ENCODE measurements at regions not wholly inside any gene's neighbourhood (a gene's known extent, or its start where the extent isn't known, plus 50 kb on each side); places are given as distances from the start of the nearest gene placed in this dataset.

DNA sequence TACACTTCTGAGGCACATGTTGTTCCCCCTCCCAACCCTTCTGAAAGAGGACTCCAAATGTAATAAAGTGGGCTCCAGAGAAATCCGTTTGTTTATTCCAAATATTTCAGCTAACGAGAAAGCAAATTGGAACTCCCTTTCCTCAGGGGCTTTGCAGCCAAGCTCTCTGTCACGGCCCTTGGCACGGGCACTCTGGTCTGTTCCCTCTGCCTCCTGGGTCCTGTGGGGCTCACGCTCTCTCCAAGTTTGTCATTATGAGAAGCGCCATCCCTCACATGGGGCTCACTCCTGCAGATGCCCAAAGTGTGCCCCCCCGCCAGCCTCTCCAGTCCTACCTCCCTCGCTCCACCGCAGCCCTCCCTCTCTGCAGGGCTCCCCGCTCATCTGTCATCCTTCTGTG lies 125.4 kb upstream of the POU2AF2 start:
- TF ChIP-seq, protein P1, sequence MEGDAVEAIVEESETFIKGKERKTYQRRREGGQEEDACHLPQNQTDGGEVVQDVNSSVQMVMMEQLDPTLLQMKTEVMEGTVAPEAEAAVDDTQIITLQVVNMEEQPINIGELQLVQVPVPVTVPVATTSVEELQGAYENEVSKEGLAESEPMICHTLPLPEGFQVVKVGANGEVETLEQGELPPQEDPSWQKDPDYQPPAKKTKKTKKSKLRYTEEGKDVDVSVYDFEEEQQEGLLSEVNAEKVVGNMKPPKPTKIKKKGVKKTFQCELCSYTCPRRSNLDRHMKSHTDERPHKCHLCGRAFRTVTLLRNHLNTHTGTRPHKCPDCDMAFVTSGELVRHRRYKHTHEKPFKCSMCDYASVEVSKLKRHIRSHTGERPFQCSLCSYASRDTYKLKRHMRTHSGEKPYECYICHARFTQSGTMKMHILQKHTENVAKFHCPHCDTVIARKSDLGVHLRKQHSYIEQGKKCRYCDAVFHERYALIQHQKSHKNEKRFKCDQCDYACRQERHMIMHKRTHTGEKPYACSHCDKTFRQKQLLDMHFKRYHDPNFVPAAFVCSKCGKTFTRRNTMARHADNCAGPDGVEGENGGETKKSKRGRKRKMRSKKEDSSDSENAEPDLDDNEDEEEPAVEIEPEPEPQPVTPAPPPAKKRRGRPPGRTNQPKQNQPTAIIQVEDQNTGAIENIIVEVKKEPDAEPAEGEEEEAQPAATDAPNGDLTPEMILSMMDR (IDR thresholded peaks at IDR 0.05) = no peak
- no peak for TF ChIP-seq POLR2A (IDR thresholded peaks at IDR 0.05)
- WGBS, 4 donors = 76 to 86% (median 83%) methylated on average over 8 to 10 of the region's 10 CpGs
- Histone ChIP-seq H3K27me3 (no peaks in the 10 kb centered on the region), H3K4me3 (no peak overlapping the region), H3K27ac (no peak overlapping the region), H3K4me1 (replicated peaks in 1 of 2) (peaks cover 0 to 6% of the 10 kb centered on the region in 2 donors), H3K36me3 (replicated peaks in 1 of 2) (no peaks in the 10 kb centered on the region), H3K9me3 (replicated peaks in 1 of 3) (no peaks in the 10 kb centered on the region)
- no peak for DNase-seq
- intact Hi-C loops (cut with DNase I) = no loop called here

DNA sequence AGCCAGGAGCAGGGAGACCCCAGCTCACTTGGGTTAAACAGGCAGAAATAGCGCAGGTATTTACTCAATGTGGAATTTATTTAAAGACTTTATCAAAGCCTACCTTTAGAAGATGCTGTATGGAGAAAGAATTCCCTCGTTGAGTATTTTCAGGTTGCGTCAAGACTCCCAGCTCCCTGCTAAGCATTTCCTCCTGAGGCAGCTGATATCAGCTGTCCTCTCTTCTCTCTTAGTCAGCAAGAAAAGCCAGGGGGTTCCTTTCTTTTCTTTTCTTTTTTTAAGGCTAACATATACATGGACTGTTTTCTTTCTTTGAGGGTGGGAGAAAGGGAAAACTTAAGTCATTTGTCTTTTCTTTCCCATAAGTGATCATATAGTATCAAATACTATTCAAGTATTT lies 125.8 kb upstream of the POU2AF2 start:
- no peaks in the 10 kb centered on the region for H3K27me3 ChIP-seq
- H3K9me3 ChIP-seq (replicated peaks in 1 of 3) = no peaks in the 10 kb centered on the region
- H3K36me3 ChIP-seq (replicated peaks in 1 of 2) = no peaks in the 10 kb centered on the region
- WGBS, 4 donors = 68 to 87% (median 79%) methylated on average over 3 of the region's 3 CpGs
- intact Hi-C loops (cut with DNase I) = no loop called here
- no peak overlapping the region for H3K4me3 ChIP-seq
- no peak for DNase-seq
- H3K4me1 ChIP-seq (replicated peaks in 1 of 2) = peaks cover 0 to 6% of the 10 kb centered on the region in 2 donors
- TF ChIP-seq POLR2A (IDR thresholded peaks at IDR 0.05) = no peak
- TF ChIP-seq, protein P1 (IDR thresholded peaks at IDR 0.05) = no peak
- H3K27ac ChIP-seq = no peak overlapping the region

DNA sequence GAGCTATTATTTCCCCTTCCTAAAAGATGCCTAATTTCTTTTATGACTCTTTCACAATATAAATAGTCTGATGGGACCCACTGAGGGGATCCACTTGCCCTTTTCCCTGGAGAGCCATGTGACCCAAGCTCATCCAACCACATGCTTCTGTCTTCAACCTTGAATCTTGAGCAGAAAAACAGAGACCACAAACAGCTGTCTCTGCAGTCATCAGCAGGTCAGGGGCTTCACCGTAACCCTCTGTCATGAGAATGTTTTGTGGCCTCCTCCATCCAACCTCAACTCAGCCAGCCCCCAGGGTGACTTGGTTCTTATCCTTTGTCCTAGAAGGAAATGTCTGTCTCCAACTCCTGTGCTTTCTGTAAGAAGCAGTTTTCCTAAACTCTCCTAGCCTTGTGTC lies 129.6 kb upstream of the POU2AF2 start:
- intact Hi-C loops (cut with DNase I) = no loop called here
- TF ChIP-seq, protein P1 (IDR thresholded peaks at IDR 0.05) = no peak
- TF ChIP-seq POLR2A (IDR thresholded peaks at IDR 0.05) = no peak
- peaks cover 0 to 6% of the 10 kb centered on the region in 2 donors for H3K4me1 ChIP-seq (replicated peaks in 1 of 2)
- DNase-seq = no peak
- H3K27ac ChIP-seq = no peak overlapping the region
- 0 to 62% (median 39%) methylated on average over 1 of the region's 1 CpG for WGBS, 4 donors
- no peaks in the 10 kb centered on the region for H3K36me3 ChIP-seq (replicated peaks in 1 of 2)
- H3K9me3 ChIP-seq (replicated peaks in 1 of 3) = no peaks in the 10 kb centered on the region
- no peak overlapping the region for H3K4me3 ChIP-seq
- no peaks in the 10 kb centered on the region for H3K27me3 ChIP-seq

DNA sequence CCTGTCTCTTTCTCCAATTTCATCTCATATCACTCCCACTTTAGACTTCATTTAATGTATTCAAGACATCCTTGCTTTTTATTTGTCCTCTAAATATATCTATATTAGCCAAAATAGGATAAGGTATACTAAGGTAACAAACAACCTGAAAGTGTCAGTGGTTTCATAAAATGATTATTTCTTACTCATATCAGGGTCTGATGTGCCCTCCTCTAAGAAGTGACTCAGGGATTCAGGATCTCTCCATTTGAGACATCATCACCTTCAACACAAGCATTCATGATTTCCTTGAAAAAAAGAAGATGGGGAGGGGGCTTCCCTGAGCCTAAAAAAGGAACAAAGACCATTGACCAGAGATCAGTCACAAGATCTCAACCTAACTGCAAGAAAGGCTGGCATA lies 131.4 kb upstream of the POU2AF2 start:
- DNase-seq = no peak
- no peak overlapping the region for H3K4me3 ChIP-seq
- H3K27me3 ChIP-seq = no peaks in the 10 kb centered on the region
- H3K4me1 ChIP-seq (replicated peaks in 1 of 2) = no peaks in the 10 kb centered on the region
- H3K27ac ChIP-seq = no peak overlapping the region
- no peaks in the 10 kb centered on the region for H3K9me3 ChIP-seq (replicated peaks in 1 of 3)
- no peaks in the 10 kb centered on the region for H3K36me3 ChIP-seq (replicated peaks in 1 of 2)
- no peak for TF ChIP-seq POLR2A (IDR thresholded peaks at IDR 0.05)
- TF ChIP-seq, protein P1 (IDR thresholded peaks at IDR 0.05) = no peak
- intact Hi-C loops (cut with DNase I) = no loop called here
